Mammary epithelial cell (primary cell): ENCODE measurements at regions not wholly inside any gene's neighbourhood (a gene's known extent, or its start where the extent isn't known, plus 50 kb on each side); places are given as distances from the start of the nearest gene placed in this dataset.

Source experiments
- EZH2 ChIP-seq: IDR thresholded peaks from 2 replicates; pipeline ENCODE4 v1.6.1; 2012; ENCODE audit warnings: low read length, inconsistent platforms, borderline replicate concordance
- TF ChIP-seq, protein P1 (sequence below), 2 donors: IDR thresholded peaks in 1 of 2; conservative IDR thresholded peaks in 1 of 2; 2 replicates each; pipeline ENCODE4 v1.5.1; 2011 to 2012; ENCODE audit warnings: inconsistent platforms in 2 of 2, low read length in 2 of 2, mild to moderate bottlenecking in 2 of 2, control low read depth in 1 of 2, low read depth in 1 of 2; ENCODE audit not compliant: insufficient read depth in 1 of 2; ENCODE audit errors: extremely low read depth in 1 of 2

DNA sequence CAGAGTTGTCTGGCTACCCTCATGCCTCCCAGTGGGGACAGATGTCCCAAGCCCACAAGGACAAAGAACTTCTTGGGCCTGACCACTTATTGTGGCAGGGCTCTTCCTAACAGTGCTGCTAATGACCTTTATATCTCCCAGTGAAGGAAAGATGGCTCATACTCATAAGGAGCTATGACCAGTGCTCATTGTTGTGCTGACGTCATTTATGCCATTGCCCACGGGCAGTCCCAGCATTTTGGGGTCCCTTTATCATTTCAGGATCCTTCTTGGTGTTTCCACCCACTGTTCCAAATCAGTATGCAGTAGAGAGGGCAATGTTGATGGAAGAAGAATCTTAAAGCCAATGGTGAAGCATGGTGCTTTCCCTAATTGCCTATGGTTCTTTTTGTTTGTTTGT lies 1640.0 kb upstream of the PRR20A start:
- TF ChIP-seq, protein P1, sequence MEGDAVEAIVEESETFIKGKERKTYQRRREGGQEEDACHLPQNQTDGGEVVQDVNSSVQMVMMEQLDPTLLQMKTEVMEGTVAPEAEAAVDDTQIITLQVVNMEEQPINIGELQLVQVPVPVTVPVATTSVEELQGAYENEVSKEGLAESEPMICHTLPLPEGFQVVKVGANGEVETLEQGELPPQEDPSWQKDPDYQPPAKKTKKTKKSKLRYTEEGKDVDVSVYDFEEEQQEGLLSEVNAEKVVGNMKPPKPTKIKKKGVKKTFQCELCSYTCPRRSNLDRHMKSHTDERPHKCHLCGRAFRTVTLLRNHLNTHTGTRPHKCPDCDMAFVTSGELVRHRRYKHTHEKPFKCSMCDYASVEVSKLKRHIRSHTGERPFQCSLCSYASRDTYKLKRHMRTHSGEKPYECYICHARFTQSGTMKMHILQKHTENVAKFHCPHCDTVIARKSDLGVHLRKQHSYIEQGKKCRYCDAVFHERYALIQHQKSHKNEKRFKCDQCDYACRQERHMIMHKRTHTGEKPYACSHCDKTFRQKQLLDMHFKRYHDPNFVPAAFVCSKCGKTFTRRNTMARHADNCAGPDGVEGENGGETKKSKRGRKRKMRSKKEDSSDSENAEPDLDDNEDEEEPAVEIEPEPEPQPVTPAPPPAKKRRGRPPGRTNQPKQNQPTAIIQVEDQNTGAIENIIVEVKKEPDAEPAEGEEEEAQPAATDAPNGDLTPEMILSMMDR (conservative IDR thresholded peaks at IDR 0.05 in 1 of 2, IDR thresholded peaks at IDR 0.05 in 1 of 2; ENCODE audit: extremely low read depth in 1 of 2, insufficient read depth in 1 of 2, low read depth in 1 of 2, low read length in 2 of 2): no peak
- TF ChIP-seq EZH2: no peak
